Stimulated activated CD8-positive, alpha-beta memory T cell treated with anti-CD3 and anti-CD28 coated beads, Interleukin-15, amount 100 ng/mL, for 48 hours (primary cell): ENCODE measurements at regions not wholly inside any gene's neighbourhood (a gene's known extent, or its start where the extent isn't known, plus 50 kb on each side); places are given as distances from the start of the nearest gene placed in this dataset.
"Not testable (repeated sequence)": the region's sequence is repeated elsewhere in the genome, so short reads cannot be mapped to it uniquely, and the experiment has no call there.

Experiments used
- DNase-seq, 2 donors: peaks; one replicate each; pipeline ENCODE4 v3.0.0-alpha.2; 2020; ENCODE audit warnings: low read depth in 2 of 2

GRCh38 chr9:106104887-106105286, 410.5 kb downstream of the TMEM38B start:
- DNase-seq = no peak

- DNase-seq = no peak
These were observed 412.1 kb downstream of the TMEM38B start for GRCh38 chr9:106106396-106106795.

GRCh38 chr9:106107716-106108115, 413.4 kb downstream of the TMEM38B start:
- no peak for DNase-seq

GRCh38 chr9:106109706-106110105, 415.4 kb downstream of the TMEM38B start:
- DNase-seq = not testable (repeated sequence)

- no peak for DNase-seq
These were observed 416.1 kb downstream of the TMEM38B start for GRCh38 chr9:106110483-106110882.

- no peak for DNase-seq
These were observed 416.8 kb downstream of the TMEM38B start for GRCh38 chr9:106111039-106111730.

- no peak for DNase-seq
These were observed 418.6 kb downstream of the TMEM38B start for GRCh38 chr9:106112935-106113334.

GRCh38 chr9:106119176-106119575, 424.8 kb downstream of the TMEM38B start:
- DNase-seq = no peak

- no peak for DNase-seq
These were observed 425.7 kb downstream of the TMEM38B start for GRCh38 chr9:106120071-106120470.

- DNase-seq = no peak
These were observed 433.4 kb downstream of the TMEM38B start for GRCh38 chr9:106127776-106128175.

- no peak for DNase-seq
These were observed 436.0 kb downstream of the TMEM38B start for GRCh38 chr9:106130374-106130773.

- no peak for DNase-seq
These were observed 449.4 kb downstream of the TMEM38B start for GRCh38 chr9:106143781-106144180.

GRCh38 chr9:106146066-106146840, 451.9 kb downstream of the TMEM38B start:
- no peak for DNase-seq

- no peak for DNase-seq
These were observed 452.5 kb downstream of the TMEM38B start for GRCh38 chr9:106146886-106147285.

GRCh38 chr9:106149956-106150355, 455.6 kb downstream of the TMEM38B start:
- DNase-seq = no peak

- no peak for DNase-seq
These were observed 462.1 kb downstream of the TMEM38B start for GRCh38 chr9:106156465-106156864.

- no peak for DNase-seq
These were observed 477.9 kb downstream of the TMEM38B start for GRCh38 chr9:106172265-106172664.

GRCh38 chr9:106174346-106174745, 480.0 kb downstream of the TMEM38B start:
- DNase-seq = no peak

GRCh38 chr9:106177216-106177615, 482.9 kb downstream of the TMEM38B start:
- DNase-seq = no peak

GRCh38 chr9:106179191-106179590, 484.9 kb downstream of the TMEM38B start:
- DNase-seq = no peak

GRCh38 chr9:106203815-106204516, 509.6 kb downstream of the TMEM38B start:
- DNase-seq = not testable (repeated sequence)

GRCh38 chr9:106207298-106207697, 513.0 kb downstream of the TMEM38B start:
- no peak for DNase-seq

GRCh38 chr9:106218427-106218826, 524.1 kb downstream of the TMEM38B start:
- DNase-seq = no peak
